Stomach (tissue), 8 donors: ENCODE measurements at regions not wholly inside any gene's neighbourhood (a gene's known extent, or its start where the extent isn't known, plus 50 kb on each side); places are given as distances from the start of the nearest gene placed in this dataset.

Experiments
- DNase-seq, 2 donors: peaks; one replicate each; pipeline versions ENCODE4 v3.0.0 to v3.0.0-alpha.2; 2013 to 2019
- H3K27ac ChIP-seq, 5 donors: fragments of 200-600 bp in 4 of 5; sonication (generic) in 4 of 5; one replicate each; pipeline ENCODE4 v1.5.1; 2013 to 2019; ENCODE audit warnings: mild to moderate bottlenecking in 1 of 5, moderate library complexity in 1 of 5
- H3K27me3 ChIP-seq, 3 donors: fragments of 200-600 bp; sonication (generic); one replicate each; pipeline ENCODE4 v1.5.1; 2017 to 2019; ENCODE audit warnings: mixed run types in 1 of 3
- H3K36me3 ChIP-seq, 4 donors: fragments of 200-600 bp; sonication (generic); 1 replicate in 3 of 4; 2 replicates in 1 of 4; pipeline ENCODE4 v1.5.1; 2016 to 2019
- H3K4me1 ChIP-seq, 4 donors: fragments of 200-600 bp; sonication (generic); one replicate each; pipeline ENCODE4 v1.5.1; 2016 to 2019
- H3K4me3 ChIP-seq, 4 donors: fragments of 200-600 bp; sonication (generic) in 3 of 4; one replicate each; pipeline ENCODE4 v1.5.1; 2016 to 2019; ENCODE audit warnings: mild to moderate bottlenecking in 1 of 4
- H3K9me3 ChIP-seq, 4 donors: fragments of 200-600 bp; sonication (generic); one replicate each; pipeline ENCODE4 v1.5.1; 2016 to 2019
- CTCF ChIP-seq, 7 experiments: fragments of 450-650 bp in 4 of 7; fragments of 200-600 bp in 3 of 7; sonication (generic) in 3 of 7; IDR thresholded peaks; one replicate each; pipeline ENCODE4 v1.5.1; 2016 to 2019; ENCODE audit warnings: antibody characterized with exemption in 7 of 7, control low read depth in 2 of 7, mild to moderate bottlenecking in 1 of 7
- EP300 ChIP-seq: sonication (generic); formaldehyde crosslinking; IDR thresholded peaks from one replicate; pipeline ENCODE4 v1.6.1; 2017; ENCODE audit warnings: antibody characterized with exemption
- POLR2A ChIP-seq, 4 donors: fragments of 450-650 bp; IDR thresholded peaks; one replicate each; pipeline ENCODE4 v1.6.1; 2016; ENCODE audit warnings: antibody characterized with exemption in 4 of 4, control low read depth in 2 of 4, mild to moderate bottlenecking in 1 of 4, moderate library complexity in 1 of 4
- POLR2AphosphoS5 ChIP-seq, 3 donors: sonication (generic); formaldehyde crosslinking; IDR thresholded peaks; one replicate each; pipeline ENCODE4 v1.6.1; 2016; ENCODE audit warnings: antibody characterized with exemption in 3 of 3
- WGBS, 5 donors: extraction: QIAGEN DNeasy Blood & Tissue Kit in 3 of 5; methylation state at CpG; one replicate each; pipeline versions ENCODE4 v1.1.5 to v1.1.7; 2013 to 2018; 5-methylcytosine and 5-hydroxymethylcytosine counted together
- intact Hi-C: fragments of 100-400 bp; cut with DNase I; formaldehyde crosslinking; loops from one replicate; pipeline ENCODE4 v1.15.1; 2023; ENCODE audit warnings: low total_unique reads
- donor health status: healthy with polysubstance abuse.
- donor health status: Bipolar disorder and iron deficiency.
- donor health status: healthy.

- 63 to 88% (median 75%) methylated on average over 1 of the region's 1 CpG for WGBS, 5 donors
- no peaks in the 10 kb centered on the region for H3K4me1 ChIP-seq
- TF ChIP-seq POLR2A (IDR thresholded peaks at IDR 0.05) (no peak), POLR2AphosphoS5 (IDR thresholded peaks at IDR 0.05) (no peak), EP300 (no peak), CTCF (IDR thresholded peaks at IDR 0.05) (no peak)
- no peaks in the 10 kb centered on the region for H3K27me3 ChIP-seq
- intact Hi-C loops, result no loop called here
- no peaks in the 10 kb centered on the region for H3K9me3 ChIP-seq
- DNase-seq, result no peak
- no peak overlapping the region for H3K27ac ChIP-seq
- H3K36me3 ChIP-seq, result no peaks in the 10 kb centered on the region
- H3K4me3 ChIP-seq, result no peak overlapping the region
Measured at GRCh38 chr2:122251158-122251557, 495.7 kb downstream of the TSN start.

DNA sequence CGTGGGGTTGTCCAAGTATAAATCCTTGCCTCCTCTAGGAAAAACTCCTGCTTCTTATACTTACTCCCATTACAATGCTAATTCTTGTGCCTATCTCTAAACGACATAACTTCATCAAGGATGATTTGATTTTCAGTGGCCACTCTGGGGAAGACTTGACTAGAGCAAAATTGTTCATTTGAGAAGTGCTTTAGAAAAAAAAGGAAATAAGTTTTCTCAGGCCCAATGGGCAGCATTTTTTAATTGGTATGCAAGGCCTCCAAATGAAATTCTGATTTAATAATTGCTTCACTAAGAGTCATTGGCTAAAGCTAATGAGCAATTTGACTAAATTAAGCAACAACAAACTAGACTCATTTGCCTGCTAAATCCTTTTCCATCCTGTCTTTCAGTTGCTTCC is 496.1 kb downstream of the TSN start:
- TF ChIP-seq POLR2A (IDR thresholded peaks at IDR 0.05) (no peak), EP300 (no peak), CTCF (IDR thresholded peaks at IDR 0.05) (no peak), POLR2AphosphoS5 (IDR thresholded peaks at IDR 0.05) (no peak)
- WGBS, 5 donors, result 58 to 76% (median 62%) methylated on average over 2 of the region's 2 CpGs
- Histone ChIP-seq H3K4me1 (no peaks in the 10 kb centered on the region), H3K36me3 (no peaks in the 10 kb centered on the region), H3K27ac (no peak overlapping the region), H3K4me3 (no peak overlapping the region), H3K9me3 (no peaks in the 10 kb centered on the region), H3K27me3 (no peaks in the 10 kb centered on the region)
- intact Hi-C loops, result no loop called here
- no peak for DNase-seq

GRCh38 chr2:122255924-122256323 is 500.5 kb downstream of the TSN start:
- Histone ChIP-seq H3K9me3 (no peaks in the 10 kb centered on the region), H3K36me3 (no peaks in the 10 kb centered on the region), H3K4me3 (no peak overlapping the region), H3K27ac (no peak overlapping the region), H3K27me3 (no peaks in the 10 kb centered on the region), H3K4me1 (no peaks in the 10 kb centered on the region)
- no peak for DNase-seq
- TF ChIP-seq EP300, result no peak
- TF ChIP-seq POLR2AphosphoS5 (IDR thresholded peaks at IDR 0.05), result no peak
- intact Hi-C loops, result no loop called here

- intact Hi-C loops, result no loop called here
- H3K27ac ChIP-seq, result no peak overlapping the region
- H3K9me3 ChIP-seq, result no peaks in the 10 kb centered on the region
- DNase-seq, result peak in 1 of 2 donors; percentile 28
- no peaks in the 10 kb centered on the region for H3K4me1 ChIP-seq
- TF ChIP-seq POLR2AphosphoS5 (IDR thresholded peaks at IDR 0.05), result no peak
- no peak for TF ChIP-seq EP300
- no peak for TF ChIP-seq POLR2A (IDR thresholded peaks at IDR 0.05)
- no peak for TF ChIP-seq CTCF (IDR thresholded peaks at IDR 0.05)
- no peak overlapping the region for H3K4me3 ChIP-seq
- no peaks in the 10 kb centered on the region for H3K27me3 ChIP-seq
- H3K36me3 ChIP-seq, result no peaks in the 10 kb centered on the region
- 39 to 51% (median 40%) methylated on average over 2 of the region's 2 CpGs for WGBS, 5 donors
Measured at GRCh38 chr2:122261911-122262310, 506.5 kb downstream of the TSN start.

GRCh38 chr2:122263746-122264145 is 508.3 kb downstream of the TSN start:
- no peaks in the 10 kb centered on the region for H3K36me3 ChIP-seq
- no peak overlapping the region for H3K27ac ChIP-seq
- DNase-seq, result no peak
- H3K4me3 ChIP-seq, result no peak overlapping the region
- WGBS, 5 donors, result 44 to 82% (median 54%) methylated on average over 1 of the region's 1 CpG
- intact Hi-C loops, result no loop called here
- no peaks in the 10 kb centered on the region for H3K27me3 ChIP-seq
- no peaks in the 10 kb centered on the region for H3K4me1 ChIP-seq
- no peaks in the 10 kb centered on the region for H3K9me3 ChIP-seq
- TF ChIP-seq POLR2A (IDR thresholded peaks at IDR 0.05), result no peak

DNA sequence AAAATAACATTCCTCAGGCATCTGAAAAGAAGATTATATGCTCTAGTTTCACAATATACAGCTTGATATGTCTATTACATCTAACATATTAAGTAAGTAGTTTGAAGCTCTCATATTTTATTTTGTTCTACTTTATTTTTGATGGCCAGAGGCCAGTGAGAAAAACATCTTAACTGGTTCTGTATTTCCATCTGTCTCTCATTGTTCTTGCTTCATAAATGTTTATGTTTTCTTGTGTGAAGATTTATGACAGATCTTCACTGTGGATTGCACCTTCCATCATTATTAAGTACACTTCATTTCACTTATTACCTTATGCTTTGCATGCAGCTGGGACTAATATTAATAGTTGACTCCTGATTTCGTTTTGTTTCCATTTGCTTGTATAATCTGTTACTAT is 511.2 kb downstream of the TSN start:
- H3K27ac ChIP-seq, result no peak overlapping the region
- no peaks in the 10 kb centered on the region for H3K9me3 ChIP-seq
- H3K27me3 ChIP-seq, result no peaks in the 10 kb centered on the region
- TF ChIP-seq CTCF (IDR thresholded peaks at IDR 0.05) (no peak), POLR2A (IDR thresholded peaks at IDR 0.05) (no peak), POLR2AphosphoS5 (IDR thresholded peaks at IDR 0.05) (no peak), EP300 (no peak)
- no peaks in the 10 kb centered on the region for H3K36me3 ChIP-seq
- intact Hi-C loops, result no loop called here
- no peaks in the 10 kb centered on the region for H3K4me1 ChIP-seq
- H3K4me3 ChIP-seq, result no peak overlapping the region
- no peak for DNase-seq
- 31 to 52% (median 39%) methylated on average over 1 of the region's 1 CpG for WGBS, 5 donors
